Activated naive CD4-positive, alpha-beta T cell (primary cell): ENCODE measurements at regions not wholly inside any gene's neighbourhood (a gene's known extent, or its start where the extent isn't known, plus 50 kb on each side); places are given as distances from the start of the nearest gene placed in this dataset.

Experiments
- DNase-seq, 4 experiments: peaks; one replicate each; lab custom pipeline; 2025; lab: John Stamatoyannopoulos, UW

GRCh38 chr2:23078784-23079434 lies 306.1 kb upstream of the KLHL29 start:
- DNase-seq, result no peak

- DNase-seq, result no peak
Measured at GRCh38 chr2:23083966-23084365, 301.0 kb upstream of the KLHL29 start.

GRCh38 chr2:23091019-23091418 lies 294.0 kb upstream of the KLHL29 start:
- DNase-seq, result no peak

GRCh38 chr2:23091900-23092299 lies 293.1 kb upstream of the KLHL29 start:
- DNase-seq, result no peak

GRCh38 chr2:23092831-23093230 lies 292.1 kb upstream of the KLHL29 start:
- no peak for DNase-seq

GRCh38 chr2:23093513-23093912 lies 291.5 kb upstream of the KLHL29 start:
- DNase-seq, result no peak

GRCh38 chr2:23096906-23097602 lies 287.9 kb upstream of the KLHL29 start:
- DNase-seq, result no peak

GRCh38 chr2:23100406-23100805 lies 284.6 kb upstream of the KLHL29 start:
- DNase-seq, result no peak

- no peak for DNase-seq
Measured at GRCh38 chr2:23106242-23106785, 278.7 kb upstream of the KLHL29 start.

GRCh38 chr2:23107327-23107941 lies 277.5 kb upstream of the KLHL29 start:
- no peak for DNase-seq

GRCh38 chr2:23111263-23111662 lies 273.7 kb upstream of the KLHL29 start:
- DNase-seq, result no peak

GRCh38 chr2:23112517-23112916 lies 272.5 kb upstream of the KLHL29 start:
- no peak for DNase-seq

- DNase-seq, result no peak
Measured at GRCh38 chr2:23114299-23114698, 270.7 kb upstream of the KLHL29 start.

- DNase-seq, result no peak
Measured at GRCh38 chr2:23118313-23118712, 266.7 kb upstream of the KLHL29 start.

GRCh38 chr2:23118894-23119293 lies 266.1 kb upstream of the KLHL29 start:
- DNase-seq, result no peak

GRCh38 chr2:23120161-23120560 lies 264.8 kb upstream of the KLHL29 start:
- DNase-seq, result no peak

GRCh38 chr2:23121968-23122648 lies 262.9 kb upstream of the KLHL29 start:
- DNase-seq, result no peak

- no peak for DNase-seq
Measured at GRCh38 chr2:23122681-23123215, 262.2 kb upstream of the KLHL29 start.

- DNase-seq, result no peak
Measured at GRCh38 chr2:23123686-23124085, 261.3 kb upstream of the KLHL29 start.

- no peak for DNase-seq
Measured at GRCh38 chr2:23124214-23124750, 260.7 kb upstream of the KLHL29 start.

GRCh38 chr2:23127465-23127864 lies 257.5 kb upstream of the KLHL29 start:
- DNase-seq, result no peak
